NCI-H1930 (cell line): ENCODE measurements at regions not wholly inside any gene's neighbourhood (a gene's known extent, or its start where the extent isn't known, plus 50 kb on each side); places are given as distances from the start of the nearest gene placed in this dataset.
"Not testable (repeated sequence)": the region's sequence is repeated elsewhere in the genome, so short reads cannot be mapped to it uniquely, and the experiment has no call there.

Source experiments
- DNase-seq, 2 experiments: peaks; one replicate each; lab custom pipeline; 2025; lab: John Stamatoyannopoulos, UW

- no peak for DNase-seq
Measured at GRCh38 chr5:158061451-158061850, 202.5 kb upstream of the CLINT1 start.

GRCh38 chr5:158060212-158060611 lies 201.3 kb upstream of the CLINT1 start:
- no peak for DNase-seq

GRCh38 chr5:158058208-158059120 lies 199.5 kb upstream of the CLINT1 start:
- DNase-seq: no peak

DNA sequence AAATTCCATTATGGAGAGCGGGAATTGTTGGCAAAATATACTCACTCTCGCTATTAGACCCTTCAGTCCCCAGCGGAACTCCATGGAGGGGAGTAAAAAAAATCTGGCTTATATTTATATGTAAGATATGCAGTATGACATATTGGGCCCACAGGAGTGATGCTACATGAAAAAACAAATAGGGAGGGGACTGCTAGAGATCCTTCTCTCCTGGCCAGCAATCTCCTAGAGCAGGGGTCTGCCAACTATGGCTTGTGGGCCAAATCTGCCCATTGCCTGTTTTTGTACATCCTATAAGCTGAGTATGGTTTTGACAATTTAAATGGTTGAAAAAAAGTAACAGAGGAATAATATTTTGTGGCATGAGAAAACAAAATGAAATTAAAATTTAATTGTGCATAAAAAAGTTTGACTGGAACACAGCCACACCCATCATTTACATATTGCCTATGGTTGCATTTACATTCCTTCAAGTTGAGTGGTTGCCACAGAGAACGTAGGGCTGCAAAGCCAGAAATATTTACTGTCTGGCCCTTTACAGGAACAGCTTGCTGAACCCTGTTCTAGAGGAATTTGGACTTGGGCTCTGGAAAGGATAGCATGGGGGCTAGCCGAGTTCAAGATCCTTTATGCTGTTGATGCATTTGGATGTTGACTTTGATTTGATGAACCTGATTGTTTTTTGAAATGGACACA lies 197.3 kb upstream of the CLINT1 start:
- DNase-seq: no peak

- no peak for DNase-seq
Measured at GRCh38 chr5:158055111-158055501, 196.2 kb upstream of the CLINT1 start.

DNA sequence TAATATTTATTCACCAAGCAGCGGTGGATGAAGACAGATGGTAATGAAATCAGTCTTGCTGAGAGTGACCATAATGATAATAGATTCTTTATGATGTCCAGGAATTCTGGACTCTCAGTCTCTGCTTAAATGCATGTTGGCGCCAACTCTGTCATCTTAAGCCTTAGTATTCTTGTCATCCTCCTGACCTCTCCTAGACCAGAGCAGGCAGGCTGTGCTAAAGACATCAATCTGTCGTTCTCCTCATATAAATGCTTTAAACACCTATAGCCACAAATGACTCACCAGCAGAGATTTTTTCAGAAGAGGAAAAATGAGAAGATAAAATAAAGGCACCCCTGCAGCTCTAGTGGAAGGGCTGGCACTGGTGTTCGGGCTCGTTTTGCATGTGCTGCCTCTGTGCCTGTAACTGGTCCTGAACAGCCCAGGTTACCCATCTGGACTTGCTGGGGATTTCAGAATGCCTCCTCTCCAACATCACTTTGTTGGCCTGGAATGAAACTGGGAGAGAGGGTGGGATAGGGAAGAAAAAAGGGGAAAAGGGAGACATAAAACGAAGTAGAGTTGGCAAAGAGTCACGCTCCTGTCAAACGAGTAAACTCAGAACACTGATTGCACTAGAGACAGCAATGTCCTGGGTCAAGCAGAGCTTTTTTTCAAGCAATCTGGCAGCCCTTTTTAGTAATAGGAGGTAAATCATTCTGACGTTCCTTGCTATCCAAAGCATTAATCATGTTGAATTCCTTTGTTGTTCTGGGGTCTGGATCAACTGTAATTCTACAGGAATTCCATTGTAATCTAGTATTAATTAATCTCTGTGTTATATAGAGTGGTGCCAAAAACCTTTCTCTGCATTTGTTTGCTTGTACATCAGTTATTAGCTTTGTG lies 195.5 kb upstream of the CLINT1 start:
- no peak for DNase-seq

DNA sequence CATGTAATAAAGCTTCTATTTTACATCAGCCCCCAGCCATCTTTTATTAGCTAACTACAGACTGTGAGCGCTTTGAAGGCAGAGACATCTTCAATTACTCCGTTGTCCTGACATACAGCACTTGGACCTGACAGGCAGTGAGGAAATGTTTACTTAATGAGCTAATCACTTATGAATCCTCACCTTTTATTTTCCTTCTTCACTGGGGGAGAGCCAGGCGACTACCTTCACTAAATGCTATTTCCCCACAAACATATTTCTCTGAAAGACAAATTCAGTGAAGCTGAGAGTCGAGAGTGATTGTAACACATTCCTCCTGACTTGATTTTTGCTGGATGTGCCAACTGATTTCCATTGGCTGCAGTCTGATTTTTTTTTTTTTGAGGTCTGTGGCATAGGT lies 192.1 kb upstream of the CLINT1 start:
- no peak for DNase-seq

DNA sequence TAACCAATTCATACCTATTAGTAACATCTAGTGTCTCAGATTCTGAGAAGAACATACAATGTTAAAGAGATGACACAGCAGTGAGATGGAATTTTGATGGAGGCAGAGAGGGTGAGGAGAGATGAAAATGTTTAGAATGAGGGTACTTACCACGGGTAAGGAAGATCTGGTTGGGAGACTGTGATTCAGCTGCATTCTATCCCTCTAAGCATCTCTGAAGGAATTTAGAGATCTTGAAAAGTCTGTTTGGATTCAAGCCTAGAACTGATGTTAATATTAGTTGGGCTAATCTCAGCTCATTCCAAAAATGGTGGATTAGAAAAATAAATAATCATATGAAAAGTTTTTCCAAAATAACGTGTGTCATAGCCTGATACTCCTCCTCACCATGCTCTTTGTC lies 191.5 kb upstream of the CLINT1 start:
- no peak for DNase-seq

DNA sequence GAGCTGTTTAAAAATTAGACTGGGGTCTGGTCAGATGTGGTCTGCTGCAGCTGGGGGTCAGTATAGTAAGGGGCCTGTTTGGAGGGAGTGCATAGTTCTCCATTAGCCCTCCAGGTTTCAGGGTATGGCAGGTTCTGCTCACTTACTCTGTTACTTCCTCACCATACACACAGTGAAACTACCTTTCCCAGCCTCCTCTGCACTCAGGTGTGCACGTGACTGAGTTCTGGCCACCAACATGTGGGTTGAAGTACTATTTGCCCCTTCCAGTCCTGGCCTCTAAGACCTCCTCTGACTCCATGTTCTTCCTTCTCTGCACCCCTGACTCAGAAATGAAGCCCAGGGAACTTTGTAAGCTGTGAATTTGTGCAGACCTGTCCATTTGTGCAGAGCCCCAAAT lies 190.5 kb upstream of the CLINT1 start:
- DNase-seq: no peak

GRCh38 chr5:158045696-158046095 lies 186.8 kb upstream of the CLINT1 start:
- no peak for DNase-seq

DNA sequence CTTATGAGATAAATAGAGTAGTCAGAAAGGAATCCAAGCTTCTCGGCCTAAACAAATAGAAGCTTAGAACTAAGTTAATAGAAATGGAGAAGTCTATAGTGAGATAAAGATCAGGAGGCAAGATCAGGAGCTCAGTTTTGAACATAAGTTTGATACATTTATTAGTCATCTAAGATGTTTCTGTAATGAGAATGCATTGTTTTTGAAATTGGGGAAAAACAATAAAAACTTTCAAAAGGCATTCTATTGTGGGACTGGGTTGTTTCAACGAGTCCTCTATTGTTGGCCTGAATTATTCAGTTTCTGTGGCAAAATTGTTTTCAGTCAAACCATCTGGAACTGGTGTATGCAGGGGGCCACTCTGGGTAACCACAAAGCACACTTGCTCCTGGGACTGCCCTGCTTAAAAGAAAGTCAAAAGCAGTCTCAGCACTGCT lies 181.0 kb upstream of the CLINT1 start:
- DNase-seq: no peak

- DNase-seq: no peak
Measured at GRCh38 chr5:158039441-158039840, 180.5 kb upstream of the CLINT1 start.

GRCh38 chr5:158036983-158037595 lies 178.1 kb upstream of the CLINT1 start:
- DNase-seq: not testable (repeated sequence)

DNA sequence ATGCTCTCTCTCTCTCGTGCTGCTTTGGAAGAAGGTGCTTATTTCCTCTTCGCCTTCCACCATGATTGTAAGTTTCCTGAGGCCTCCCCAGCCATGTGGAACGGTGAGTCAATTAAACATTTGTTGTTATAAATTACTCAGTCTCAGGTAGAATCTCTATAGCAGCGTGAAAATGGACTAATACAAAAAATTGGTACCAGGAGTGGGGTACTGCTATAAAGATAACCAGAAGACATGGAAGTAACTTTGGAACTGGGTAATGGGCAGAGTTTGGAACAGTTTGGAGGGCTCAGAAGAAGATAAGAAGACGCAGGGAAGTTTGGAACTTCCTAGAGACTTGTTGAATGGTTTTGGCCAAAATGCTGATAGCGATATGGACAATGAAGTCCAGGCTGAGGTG lies 175.6 kb upstream of the CLINT1 start:
- not testable (repeated sequence) for DNase-seq

GRCh38 chr5:158033724-158034123 lies 174.8 kb upstream of the CLINT1 start:
- no peak for DNase-seq

DNA sequence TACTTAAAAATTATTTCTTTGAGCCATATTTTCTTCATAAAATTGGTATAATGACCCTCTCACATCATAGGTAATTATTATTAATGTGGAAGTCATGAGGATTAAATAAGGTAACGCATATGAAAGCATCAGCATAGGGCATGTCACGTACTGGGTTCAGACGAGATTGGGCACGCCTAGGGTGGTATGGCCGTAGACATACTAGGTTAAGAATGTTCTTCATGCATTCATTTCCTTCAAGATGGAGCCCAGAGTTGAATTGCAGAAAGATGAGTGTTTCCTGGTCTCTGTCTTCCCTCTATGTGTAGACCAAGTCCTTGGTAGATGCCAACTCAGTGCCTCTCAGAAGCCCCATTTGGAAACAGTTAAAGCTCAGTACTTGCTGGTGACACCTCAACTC lies 174.1 kb upstream of the CLINT1 start:
- no peak for DNase-seq

- DNase-seq: no peak
Measured at GRCh38 chr5:158032246-158032645, 173.3 kb upstream of the CLINT1 start.

GRCh38 chr5:158027806-158028775 lies 169.1 kb upstream of the CLINT1 start:
- DNase-seq: no peak

DNA sequence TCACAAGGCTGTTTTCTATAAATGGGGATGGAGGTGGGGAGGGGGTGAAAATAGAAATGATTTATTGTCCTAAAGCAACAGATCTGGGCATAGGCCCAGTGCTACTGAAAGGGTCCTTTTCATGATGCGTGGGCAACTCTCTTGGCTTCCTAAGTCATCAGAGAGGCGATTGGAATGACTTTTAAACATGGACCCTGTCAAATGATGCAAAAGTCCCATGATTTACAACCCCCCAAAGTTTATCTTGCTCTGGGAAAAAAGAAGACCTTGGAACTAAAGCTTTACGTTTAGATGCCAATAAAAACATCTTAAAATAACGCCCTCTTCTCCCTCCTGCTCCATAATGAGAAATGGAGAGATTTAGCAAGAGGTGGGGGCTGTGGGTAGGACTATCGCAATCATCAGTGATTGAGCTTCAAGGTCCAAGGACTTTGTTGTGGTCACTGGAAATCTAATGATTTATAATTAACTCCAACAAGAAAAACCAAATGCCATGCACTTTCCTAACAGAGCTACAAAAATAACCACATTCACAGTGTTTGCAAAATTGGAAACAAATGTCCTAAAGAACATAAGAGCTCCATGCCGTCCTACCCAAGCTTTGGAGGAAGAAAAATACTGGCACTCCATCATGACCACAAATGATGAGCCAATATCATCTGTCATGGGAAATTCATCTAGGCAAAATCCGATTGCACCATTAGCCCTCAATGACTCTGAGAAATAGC lies 167.5 kb upstream of the CLINT1 start:
- no peak for DNase-seq

GRCh38 chr5:158023266-158023665 lies 164.3 kb upstream of the CLINT1 start:
- DNase-seq: no peak
